Karpas-422 (cell line): ENCODE measurements at regions not wholly inside any gene's neighbourhood (a gene's known extent, or its start where the extent isn't known, plus 50 kb on each side); places are given as distances from the start of the nearest gene placed in this dataset.
A peak's percentile ranks its signal among the peaks of the same experiment; 100 is the strongest.

Experiments
- DNase-seq: peaks from one replicate; pipeline ENCODE4 v3.0.0-alpha.2; 2015
- H2AFZ ChIP-seq: fragments of 200-600 bp; sonication (generic); 2 replicates; pipeline ENCODE4 v1.6.1; 2014; ENCODE audit warnings: antibody characterized with exemption, low read length, mixed read lengths
- H3K27ac ChIP-seq: fragments of 200-600 bp; sonication (generic); 2 replicates; pipeline ENCODE4 v1.5.1; 2014; ENCODE audit warnings: mild to moderate bottlenecking, low read length, moderate library complexity
- H3K27me3 ChIP-seq: fragments of 200-600 bp; sonication (generic); 2 replicates; pipeline ENCODE4 v1.6.1; 2014; ENCODE audit warnings: low read length, mixed read lengths
- H3K36me3 ChIP-seq: fragments of 200-600 bp; sonication (generic); 2 replicates; pipeline ENCODE4 v1.6.1; 2014; ENCODE audit warnings: low read length, mixed read lengths; ENCODE audit not compliant: insufficient read depth
- H3K4me1 ChIP-seq: fragments of 200-600 bp; sonication (generic); 2 replicates; pipeline ENCODE4 v1.6.1; 2014; ENCODE audit warnings: mild to moderate bottlenecking, low read length, mixed read lengths
- H3K4me2 ChIP-seq: fragments of 200-600 bp; sonication (generic); 2 replicates; pipeline ENCODE4 v1.6.1; 2014; ENCODE audit warnings: low read length, low read depth, mild to moderate bottlenecking; ENCODE audit not compliant: poor library complexity, severe bottlenecking
- H3K4me3 ChIP-seq: fragments of 200-600 bp; sonication (generic); 2 replicates; pipeline ENCODE4 v1.5.1; 2014; ENCODE audit warnings: mild to moderate bottlenecking, antibody characterized with exemption, low read length, mixed read lengths
- H3K79me2 ChIP-seq: fragments of 200-600 bp; sonication (generic); 2 replicates; pipeline ENCODE4 v1.6.1; 2014; ENCODE audit warnings: mild to moderate bottlenecking, low read length, mixed read lengths
- H3K9ac ChIP-seq: fragments of 200-600 bp; sonication (generic); 2 replicates; pipeline ENCODE4 v1.6.0; 2014; ENCODE audit warnings: low read length
- H3K9me2 ChIP-seq: fragments of 200-600 bp; sonication (generic), shearing (Covaris generic); replicated peaks from 2 replicates; pipeline ENCODE4 v1.6.0; 2014; ENCODE audit warnings: mild to moderate bottlenecking, low read length, moderate library complexity; ENCODE audit not compliant: insufficient read depth
- H3K9me3 ChIP-seq: fragments of 300-700, 200-600 bp; sonication (generic); 2 replicates; pipeline ENCODE4 v1.6.1; 2014; ENCODE audit warnings: low read length, mixed read lengths
- H4K20me1 ChIP-seq: fragments of 200-600 bp; sonication (generic); 2 replicates; pipeline ENCODE4 v1.6.1; 2014; ENCODE audit warnings: mild to moderate bottlenecking, antibody characterized with exemption, low read length, low read depth; ENCODE audit not compliant: insufficient read depth

DNA sequence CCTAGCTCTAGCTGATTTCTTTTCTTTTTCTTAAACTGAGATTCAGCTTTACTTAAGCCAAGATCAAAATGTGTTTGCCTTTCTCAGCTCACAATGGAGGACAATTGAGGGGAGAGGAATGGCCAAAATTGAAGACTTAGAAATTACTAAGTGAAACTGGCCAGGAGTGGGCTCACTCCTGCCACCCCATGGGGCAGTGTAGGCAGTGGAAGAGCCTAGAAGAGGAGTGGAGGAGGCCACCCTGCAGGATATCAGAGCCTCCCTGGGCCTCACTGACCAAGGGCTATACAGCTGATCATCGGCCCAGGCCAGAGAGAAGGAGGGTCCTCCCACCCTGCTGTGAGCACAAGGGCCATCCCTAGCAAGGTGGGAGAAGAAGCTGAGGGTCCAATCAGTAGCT, 119.8 kb downstream of the CCT6B start:
- Histone ChIP-seq H3K9me3 (no peaks in the 10 kb centered on the region), H3K27me3 (no peaks in the 10 kb centered on the region), H2AFZ (no peak overlapping the region), H3K79me2 (no peaks in the 10 kb centered on the region), H3K4me2 (peak overlapping the region; percentile 51), H3K4me1 (peaks cover 66% of the 10 kb centered on the region), H3K9me2 (no peaks in the 10 kb centered on the region), H3K4me3 (0 out of 2 replicates have a peak overlapping the region, but pooled peaks have one; percentile 34), H3K9ac (peak overlapping the region; percentile 46), H3K36me3 (no peaks in the 10 kb centered on the region), H4K20me1 (0 out of 2 replicates have a peak, but pooled peaks cover 4% of the 10 kb centered on the region), H3K27ac (peak overlapping the region; percentile 91)
- DNase-seq: no peak

DNA sequence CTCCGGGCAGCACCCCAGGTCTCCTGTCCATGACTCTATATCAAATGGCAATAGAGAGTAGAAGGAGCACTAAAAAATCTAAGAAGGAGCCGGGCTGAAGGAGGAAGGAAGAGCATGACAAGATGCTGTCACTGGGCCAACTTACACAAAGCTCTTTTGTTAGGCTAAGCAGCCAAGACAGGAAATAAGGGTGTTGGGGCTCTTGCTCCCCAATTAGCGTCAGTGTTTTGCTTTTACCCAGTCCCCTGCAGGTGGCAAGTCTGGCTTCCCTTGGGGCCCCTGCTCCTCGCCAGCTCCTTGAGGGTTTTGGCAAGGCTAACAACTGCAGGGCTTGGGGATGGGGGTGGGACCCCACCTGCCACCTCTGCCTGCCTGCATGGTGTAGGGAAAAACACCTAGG, 120.5 kb downstream of the CCT6B start:
- Histone ChIP-seq H3K27me3 (no peaks in the 10 kb centered on the region), H3K79me2 (no peaks in the 10 kb centered on the region), H3K36me3 (no peaks in the 10 kb centered on the region), H4K20me1 (0 out of 2 replicates have a peak, but pooled peaks cover 4% of the 10 kb centered on the region), H3K4me3 (peak overlapping the region; percentile 34; the same call in 1 of the 2 replicates), H2AFZ (no peak overlapping the region; the same call in 1 of the 2 replicates), H3K4me2 (peak overlapping the region; percentile 51), H3K9me3 (no peaks in the 10 kb centered on the region), H3K9me2 (no peaks in the 10 kb centered on the region), H3K4me1 (peaks cover 72% of the 10 kb centered on the region), H3K27ac (peak overlapping the region; percentile 91), H3K9ac (peak overlapping the region; percentile 58)
- peak; percentile 89 for DNase-seq

DNA sequence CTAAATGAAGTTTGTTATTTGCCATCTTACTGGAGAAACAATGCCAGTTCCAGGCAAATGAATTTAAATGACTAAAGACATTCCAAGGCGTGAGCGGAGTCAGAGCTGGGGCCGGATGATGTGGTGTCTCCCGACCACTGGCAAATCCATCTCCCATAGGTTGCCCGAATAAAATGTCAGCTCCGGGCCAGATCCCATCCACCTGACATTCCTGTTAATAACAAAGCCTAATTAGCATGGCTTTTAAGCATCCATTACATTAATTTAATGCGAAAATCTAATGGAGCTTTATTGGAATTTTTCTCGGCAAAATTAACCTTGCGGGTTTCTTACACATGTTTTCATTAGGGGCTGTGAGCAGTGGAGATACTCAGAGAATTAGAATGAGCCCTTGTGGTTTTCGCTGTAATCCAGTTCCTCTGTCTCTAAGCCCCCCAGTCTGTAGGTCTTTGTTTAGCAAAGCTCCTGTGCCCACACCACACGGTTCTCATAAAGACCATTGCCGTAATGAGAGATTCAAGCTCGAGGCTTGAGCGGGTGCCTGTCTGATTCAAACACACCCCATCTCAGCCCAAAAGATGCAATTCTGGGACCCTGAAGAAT, 123.3 kb downstream of the CCT6B start:
- no peak overlapping the region for H3K4me2 ChIP-seq
- H3K9me3 ChIP-seq: no peaks in the 10 kb centered on the region
- no peaks in the 10 kb centered on the region for H3K36me3 ChIP-seq
- no peak overlapping the region for H3K9ac ChIP-seq
- no peaks in the 10 kb centered on the region for H3K9me2 ChIP-seq
- no peaks in the 10 kb centered on the region for H3K79me2 ChIP-seq
- DNase-seq: no peak
- H3K27ac ChIP-seq: no peak overlapping the region
- no peaks in the 10 kb centered on the region for H3K27me3 ChIP-seq
- peaks cover 76% of the 10 kb centered on the region for H3K4me1 ChIP-seq
- H4K20me1 ChIP-seq: 0 out of 2 replicates have a peak, but pooled peaks cover 4% of the 10 kb centered on the region
- H3K4me3 ChIP-seq: no peak overlapping the region
- no peak overlapping the region for H2AFZ ChIP-seq

DNA sequence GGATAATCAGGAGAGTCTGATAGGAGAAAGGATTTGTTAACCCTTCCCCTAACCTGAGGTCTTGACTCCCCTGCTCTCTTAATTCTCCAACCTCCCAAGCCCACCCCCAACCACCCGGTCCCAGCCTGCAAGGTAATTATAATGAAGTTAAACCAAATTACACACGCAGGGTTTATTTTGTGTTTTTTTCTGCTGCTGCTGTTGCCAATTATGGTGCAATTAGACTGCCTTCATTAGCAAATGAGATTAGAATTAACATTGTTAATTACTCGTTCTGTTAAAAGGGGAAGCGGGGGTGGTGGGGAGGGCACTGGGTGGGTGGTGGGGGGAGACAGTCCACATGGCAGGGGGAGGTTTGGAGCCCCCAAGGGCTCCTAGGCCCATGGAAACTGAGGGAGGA, 128.9 kb downstream of the CCT6B start:
- Histone ChIP-seq H4K20me1 (0 out of 2 replicates have a peak, but pooled peaks cover 4% of the 10 kb centered on the region), H2AFZ (no peak overlapping the region), H3K36me3 (no peaks in the 10 kb centered on the region), H3K79me2 (no peaks in the 10 kb centered on the region), H3K27me3 (no peaks in the 10 kb centered on the region), H3K9me3 (no peaks in the 10 kb centered on the region), H3K9me2 (no peaks in the 10 kb centered on the region), H3K9ac (no peak overlapping the region), H3K27ac (no peak overlapping the region), H3K4me2 (peak overlapping the region; percentile 35), H3K4me1 (peaks cover 52% of the 10 kb centered on the region), H3K4me3 (no peak overlapping the region)
- DNase-seq: no peak

DNA sequence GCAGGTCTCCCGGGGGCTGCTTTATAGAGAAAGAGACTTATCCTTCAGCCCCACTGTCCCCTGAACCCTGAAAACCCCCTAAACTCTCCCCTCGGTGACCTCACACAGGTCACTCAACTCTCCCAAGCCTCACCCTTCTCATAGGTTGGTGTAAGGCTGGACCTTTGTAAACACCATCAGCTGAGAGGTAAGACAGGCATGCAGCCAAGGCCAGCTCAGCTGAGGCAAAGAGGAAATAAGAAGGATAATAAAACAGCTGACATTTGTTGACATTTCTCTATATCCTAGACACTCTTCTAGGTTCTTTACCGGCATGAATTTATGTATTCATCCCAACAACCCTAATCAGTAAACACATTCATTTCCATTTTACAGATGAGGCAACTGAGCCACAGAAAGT, 134.3 kb downstream of the CCT6B start:
- no peaks in the 10 kb centered on the region for H3K9me3 ChIP-seq
- no peaks in the 10 kb centered on the region for H3K27me3 ChIP-seq
- no peaks in the 10 kb centered on the region for H3K9me2 ChIP-seq
- no peaks in the 10 kb centered on the region for H4K20me1 ChIP-seq
- H3K36me3 ChIP-seq: no peaks in the 10 kb centered on the region
- no peak overlapping the region for H2AFZ ChIP-seq
- no peak overlapping the region for H3K4me3 ChIP-seq
- no peaks in the 10 kb centered on the region for H3K79me2 ChIP-seq
- no peak for DNase-seq
- no peak overlapping the region for H3K4me2 ChIP-seq
- no peak overlapping the region for H3K9ac ChIP-seq
- H3K27ac ChIP-seq: no peak overlapping the region
- peaks cover 11% of the 10 kb centered on the region for H3K4me1 ChIP-seq

DNA sequence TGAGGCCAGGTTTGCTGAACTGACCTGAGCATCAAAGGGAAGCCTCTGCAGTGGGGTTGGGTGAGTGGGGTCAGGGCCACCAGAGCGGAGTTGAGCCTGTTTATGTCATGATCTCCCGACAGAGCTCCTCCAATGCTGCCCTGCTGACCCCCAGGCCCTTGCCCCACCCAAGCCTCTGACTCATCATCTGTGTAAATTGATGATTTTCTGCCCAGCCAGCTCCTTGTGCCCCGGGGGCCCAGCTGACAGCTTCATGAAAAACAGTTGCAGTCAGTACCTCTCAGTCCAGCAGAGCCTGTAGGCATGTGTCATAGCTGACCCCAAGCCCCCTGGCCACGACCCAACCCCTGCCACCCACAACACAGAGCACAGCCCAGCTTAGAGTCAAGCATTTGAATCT, 134.9 kb downstream of the CCT6B start:
- no peak overlapping the region for H3K27ac ChIP-seq
- H3K9me3 ChIP-seq: no peaks in the 10 kb centered on the region
- no peak for DNase-seq
- H3K9me2 ChIP-seq: no peaks in the 10 kb centered on the region
- H3K79me2 ChIP-seq: no peaks in the 10 kb centered on the region
- no peaks in the 10 kb centered on the region for H3K27me3 ChIP-seq
- no peak overlapping the region for H3K9ac ChIP-seq
- H4K20me1 ChIP-seq: no peaks in the 10 kb centered on the region
- H2AFZ ChIP-seq: no peak overlapping the region
- no peaks in the 10 kb centered on the region for H3K36me3 ChIP-seq
- no peak overlapping the region for H3K4me2 ChIP-seq
- H3K4me1 ChIP-seq: peaks cover 4% of the 10 kb centered on the region; the same call in 1 of the 2 replicates
- no peak overlapping the region for H3K4me3 ChIP-seq

DNA sequence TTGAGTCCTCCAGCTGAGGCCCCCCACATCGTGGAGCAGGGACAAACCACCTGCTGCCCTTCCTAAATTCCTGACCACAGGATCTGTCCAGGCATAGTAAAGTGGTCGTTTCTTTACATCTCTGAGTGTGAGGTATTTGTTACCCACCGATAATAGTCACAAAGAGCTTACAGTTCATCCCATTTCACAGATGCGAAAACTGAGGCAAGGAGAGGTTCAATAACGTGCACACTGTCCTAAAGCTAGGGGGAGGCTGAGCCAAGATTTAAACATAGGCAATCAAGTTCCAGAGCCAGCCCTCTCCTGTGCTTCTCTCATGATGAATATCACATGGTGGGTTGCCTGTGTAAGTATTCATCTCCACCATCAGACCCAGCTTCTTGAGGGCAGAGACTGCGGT, 135.4 kb downstream of the CCT6B start:
- Histone ChIP-seq H3K9me3 (no peaks in the 10 kb centered on the region), H2AFZ (no peak overlapping the region), H3K4me2 (no peak overlapping the region), H3K9me2 (no peaks in the 10 kb centered on the region), H3K36me3 (no peaks in the 10 kb centered on the region), H3K27me3 (no peaks in the 10 kb centered on the region), H3K27ac (no peak overlapping the region), H3K9ac (no peak overlapping the region), H3K4me3 (no peak overlapping the region), H3K4me1 (peaks cover 3% of the 10 kb centered on the region; the same call in 1 of the 2 replicates), H4K20me1 (no peaks in the 10 kb centered on the region), H3K79me2 (no peaks in the 10 kb centered on the region)
- no peak for DNase-seq

DNA sequence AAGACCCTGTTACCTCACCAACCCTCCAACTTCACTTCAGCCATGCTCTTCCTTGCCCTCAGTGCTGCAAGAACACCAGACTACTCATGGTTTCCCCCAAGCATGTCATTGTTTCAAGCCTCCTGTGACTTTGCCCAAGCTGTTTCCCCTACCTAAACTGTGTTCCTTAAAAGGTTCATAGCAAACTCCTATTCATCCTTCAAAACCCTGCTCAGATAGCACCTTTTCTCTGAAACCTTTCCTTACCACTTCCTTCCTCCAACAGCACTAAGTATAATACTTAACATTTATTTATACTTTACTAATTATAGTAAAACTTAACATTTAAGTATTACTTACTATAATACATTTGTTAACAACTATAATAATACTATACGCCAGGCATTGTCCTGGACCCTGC, 136.2 kb downstream of the CCT6B start:
- Histone ChIP-seq H3K9me2 (no peaks in the 10 kb centered on the region), H3K4me3 (no peak overlapping the region), H3K27ac (no peak overlapping the region), H3K79me2 (no peaks in the 10 kb centered on the region), H3K4me2 (no peak overlapping the region), H3K9ac (no peak overlapping the region), H2AFZ (no peak overlapping the region), H3K4me1 (no peaks in the 10 kb centered on the region), H3K36me3 (no peaks in the 10 kb centered on the region), H4K20me1 (no peaks in the 10 kb centered on the region), H3K9me3 (no peaks in the 10 kb centered on the region), H3K27me3 (no peaks in the 10 kb centered on the region)
- no peak for DNase-seq
